Smooth muscle cell of the brain vasculature (primary cell): ENCODE measurements at regions not wholly inside any gene's neighbourhood (a gene's known extent, or its start where the extent isn't known, plus 50 kb on each side); places are given as distances from the start of the nearest gene placed in this dataset.

Experiments used
- DNase-seq: peaks from one replicate; pipeline ENCODE4 v3.0.0-alpha.2; 2012; ENCODE audit warnings: low read depth, low spot score

DNA sequence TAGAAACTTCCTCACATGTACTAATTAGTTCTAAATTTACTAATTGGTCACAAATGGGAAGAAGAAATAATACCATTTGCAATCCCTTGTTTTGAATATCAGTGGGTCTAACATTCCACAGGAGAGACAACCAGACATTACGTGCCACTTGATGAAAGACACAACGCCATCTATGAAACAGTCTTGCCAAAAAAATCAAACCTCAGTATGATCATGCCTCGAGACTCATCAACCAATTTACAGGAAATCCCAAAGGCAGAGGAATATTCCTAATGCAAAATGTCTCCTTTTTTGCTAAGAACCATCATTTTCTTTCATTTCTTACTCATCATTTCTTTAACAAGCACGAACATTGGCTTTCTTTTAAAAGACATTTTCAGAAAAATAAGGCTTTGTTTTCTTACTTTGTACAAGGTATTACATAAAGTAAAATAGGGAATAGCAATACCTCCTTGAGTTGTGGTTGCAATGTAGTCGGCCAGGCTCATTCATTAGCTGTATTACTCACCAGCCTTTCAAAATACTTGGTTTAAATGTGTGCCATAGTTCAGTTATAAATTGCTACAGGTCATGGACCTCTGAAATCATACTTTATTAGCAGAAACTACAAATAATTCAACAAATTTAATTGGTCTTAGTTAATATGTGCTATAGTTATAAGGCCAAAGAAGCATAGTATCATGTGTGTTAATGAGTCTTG, 436.2 kb upstream of the FLRT2 start:
- DNase-seq, result no peak

DNA sequence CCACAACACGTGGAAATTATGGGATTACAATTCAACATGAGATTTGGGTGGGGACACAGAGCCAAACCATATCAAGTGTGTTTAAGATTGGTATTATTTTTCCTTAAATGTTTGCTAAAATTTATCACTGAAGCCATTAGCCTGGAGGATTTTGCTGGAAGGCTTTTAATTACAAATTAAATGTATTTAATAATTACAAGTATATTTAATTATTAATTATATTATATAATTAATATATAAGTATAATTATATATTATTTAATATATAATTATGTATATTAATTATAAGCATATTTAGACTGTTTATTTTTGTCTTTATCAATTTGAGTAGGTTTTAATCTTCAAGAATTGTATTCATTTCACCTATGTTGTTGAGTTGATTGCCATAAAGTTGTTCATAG, 427.4 kb upstream of the FLRT2 start:
- no peak for DNase-seq

DNA sequence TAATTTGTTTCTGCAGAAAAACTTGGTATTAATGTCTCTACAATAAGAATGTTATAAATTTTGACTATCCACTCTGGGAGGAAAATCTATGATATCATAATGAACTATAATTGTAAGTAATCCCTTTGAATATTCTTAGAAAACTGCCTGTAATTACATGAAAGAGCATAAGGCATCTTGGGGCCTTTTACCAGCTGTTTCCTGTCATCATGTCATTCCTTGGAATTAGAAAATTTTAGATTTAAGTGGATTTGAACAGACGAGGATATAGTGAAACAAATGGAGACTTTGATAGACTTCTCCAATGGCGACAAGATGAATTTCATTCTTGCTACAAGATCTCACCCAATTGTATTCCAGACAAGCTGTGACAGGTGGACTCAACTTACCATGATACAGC, 423.4 kb upstream of the FLRT2 start:
- no peak for DNase-seq

DNA sequence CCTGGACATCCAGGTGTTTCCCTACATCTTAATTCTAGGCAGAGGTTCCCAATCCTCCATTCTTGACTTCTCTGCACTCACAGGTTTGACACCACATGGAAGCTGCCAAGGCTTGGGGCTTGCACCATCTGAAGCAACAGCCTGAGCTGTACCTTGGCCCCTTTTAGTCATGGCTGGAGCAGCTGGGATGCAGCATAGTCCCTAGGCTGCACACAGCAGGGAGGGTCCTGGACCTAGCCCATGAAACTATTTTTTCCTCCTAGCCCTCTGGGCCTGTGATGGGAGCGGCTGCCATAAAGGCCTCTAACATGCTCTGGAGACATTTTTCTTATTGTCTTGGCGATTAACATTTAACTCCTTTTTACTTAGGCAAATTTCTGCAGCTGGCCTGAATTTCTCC, 417.2 kb upstream of the FLRT2 start:
- DNase-seq, result no peak

DNA sequence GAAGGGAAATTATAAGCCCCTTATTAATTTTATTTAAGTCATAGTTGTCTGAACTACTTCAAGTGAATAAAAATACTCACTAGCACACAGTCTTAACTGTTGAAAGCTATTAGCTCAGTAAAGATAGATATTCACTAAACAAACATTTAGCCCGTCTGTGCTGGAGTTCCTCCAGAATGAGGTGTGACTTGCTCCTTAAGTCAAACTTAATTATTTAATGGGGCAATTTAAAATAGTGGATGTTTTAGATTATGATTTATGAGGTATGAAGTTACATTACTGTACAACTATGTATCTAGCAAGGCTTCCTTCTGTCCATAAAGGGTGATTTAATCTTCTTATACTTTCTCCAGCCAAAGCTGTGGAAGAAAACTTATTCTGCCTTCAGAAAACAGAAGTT, 414.0 kb upstream of the FLRT2 start:
- DNase-seq, result no peak

DNA sequence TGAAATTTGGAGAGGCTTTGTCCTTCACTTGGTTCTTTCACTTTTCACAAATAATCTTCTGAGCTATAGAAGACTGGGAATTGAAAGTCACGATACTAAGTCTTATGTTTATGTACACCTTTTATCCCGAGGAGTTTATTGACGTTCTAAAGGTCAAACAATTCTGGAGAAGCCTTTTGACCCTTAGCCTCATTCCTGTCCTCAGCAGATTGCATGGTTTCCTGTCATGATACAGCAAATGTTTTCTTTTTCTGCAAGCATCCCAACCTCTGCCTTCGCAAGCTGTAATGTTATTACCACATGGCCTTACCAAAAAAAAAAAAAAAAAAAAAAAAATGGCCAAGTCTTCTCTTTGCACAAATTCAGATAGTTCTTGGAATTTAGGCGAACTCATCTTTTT, 411.7 kb upstream of the FLRT2 start:
- DNase-seq, result no peak

DNA sequence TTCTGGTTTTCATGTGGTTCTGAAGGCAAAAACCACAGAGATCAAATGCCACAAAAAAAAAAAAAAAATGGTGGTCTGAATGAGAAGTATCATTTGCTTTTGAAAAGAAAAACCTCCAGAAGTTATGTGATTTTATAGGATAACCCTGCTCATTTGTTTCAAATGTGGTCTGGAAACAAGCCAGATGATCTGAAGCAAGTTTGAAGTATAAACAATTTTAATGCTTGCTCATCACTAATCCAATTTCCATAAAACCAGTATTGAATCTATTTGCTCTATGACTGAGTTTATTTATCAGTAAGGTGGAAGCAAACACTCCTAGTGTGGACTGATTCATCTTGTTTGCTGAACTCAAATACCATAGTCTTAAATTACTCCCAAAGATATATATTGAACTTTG, 407.3 kb upstream of the FLRT2 start:
- DNase-seq, result peak; percentile 76

DNA sequence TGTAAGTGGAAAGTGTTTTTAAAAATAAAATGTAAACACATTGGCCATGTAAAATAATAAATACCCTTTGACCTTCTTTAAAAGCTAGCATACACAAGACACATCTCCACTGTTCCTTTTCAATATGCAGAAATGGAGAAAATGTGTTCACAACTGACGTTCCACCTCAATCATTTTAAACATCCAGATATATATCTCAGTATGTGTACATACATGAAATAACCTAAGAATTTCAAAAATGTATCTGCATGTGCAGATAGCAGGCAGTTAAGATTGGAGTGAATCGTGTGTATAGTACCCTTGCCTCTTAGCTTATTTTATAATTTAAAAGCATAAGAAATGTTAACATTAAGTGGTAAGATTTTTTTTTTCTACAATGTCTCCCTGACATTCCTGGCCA, 406.2 kb upstream of the FLRT2 start:
- no peak for DNase-seq

DNA sequence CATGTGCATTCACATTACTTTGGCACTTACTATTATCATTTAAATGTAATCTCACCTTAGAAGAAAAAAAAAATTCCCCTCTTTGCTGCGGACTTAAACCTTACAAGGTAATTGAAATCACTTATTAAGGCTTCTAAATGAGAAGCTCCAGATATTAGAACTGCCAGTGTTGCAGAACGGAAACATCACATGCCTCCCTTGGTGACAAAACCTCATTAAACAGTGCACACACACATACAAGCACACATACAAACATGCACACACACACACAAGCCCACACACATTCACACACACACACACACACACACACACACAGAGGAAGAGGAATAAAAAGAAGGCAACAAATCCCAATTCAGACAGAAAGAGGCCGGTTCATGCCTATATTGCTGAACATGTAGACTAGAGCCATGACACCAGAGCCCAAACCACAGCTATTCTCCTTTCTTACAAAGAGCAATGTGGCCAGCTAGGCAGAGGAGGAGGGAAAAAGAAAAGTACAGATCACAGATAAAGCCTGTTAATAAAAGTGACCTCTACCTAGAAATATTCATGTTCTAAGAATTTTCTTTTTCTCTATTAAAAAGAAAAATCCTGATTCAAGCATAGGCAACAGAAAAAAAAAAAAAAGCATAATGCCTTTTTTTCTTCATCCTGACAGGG, 405.2 kb upstream of the FLRT2 start:
- DNase-seq, result no peak

DNA sequence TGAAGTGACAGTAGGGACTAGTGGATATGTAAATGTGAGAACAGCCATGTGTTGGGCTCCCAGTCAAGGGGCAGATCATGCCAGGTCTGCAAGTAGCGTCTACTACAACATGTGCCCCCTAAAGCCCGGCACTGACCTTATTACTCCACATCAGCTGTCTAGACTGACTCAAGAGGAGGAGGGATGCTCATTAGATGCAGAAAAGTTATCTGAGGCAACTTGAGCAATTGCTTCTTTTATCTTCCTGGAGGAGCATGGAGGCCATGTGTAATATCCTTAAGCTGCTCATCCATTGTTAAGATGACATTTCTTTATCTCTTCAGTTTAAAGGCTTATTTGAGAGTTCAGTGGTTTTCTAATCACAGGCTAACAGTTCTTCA, 404.7 kb upstream of the FLRT2 start:
- no peak for DNase-seq

DNA sequence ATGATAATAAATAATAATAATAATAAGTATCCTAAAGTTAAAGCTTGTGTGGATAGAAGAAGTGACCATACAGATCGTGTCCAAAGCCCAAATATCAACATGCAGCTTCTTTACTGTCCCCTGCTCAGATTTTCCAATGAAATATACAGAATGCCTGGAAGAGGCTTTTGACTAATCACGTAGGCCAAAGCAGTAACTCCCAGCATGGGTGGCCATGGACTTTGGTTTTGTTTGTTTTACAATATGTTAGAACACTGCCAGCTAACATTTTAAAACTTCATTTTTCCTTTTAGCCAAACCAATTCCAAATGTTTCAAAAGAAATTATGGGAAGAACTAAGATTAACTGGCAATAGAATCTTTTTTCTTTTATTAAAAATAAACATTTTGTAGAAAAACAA, 400.0 kb upstream of the FLRT2 start:
- no peak for DNase-seq

DNA sequence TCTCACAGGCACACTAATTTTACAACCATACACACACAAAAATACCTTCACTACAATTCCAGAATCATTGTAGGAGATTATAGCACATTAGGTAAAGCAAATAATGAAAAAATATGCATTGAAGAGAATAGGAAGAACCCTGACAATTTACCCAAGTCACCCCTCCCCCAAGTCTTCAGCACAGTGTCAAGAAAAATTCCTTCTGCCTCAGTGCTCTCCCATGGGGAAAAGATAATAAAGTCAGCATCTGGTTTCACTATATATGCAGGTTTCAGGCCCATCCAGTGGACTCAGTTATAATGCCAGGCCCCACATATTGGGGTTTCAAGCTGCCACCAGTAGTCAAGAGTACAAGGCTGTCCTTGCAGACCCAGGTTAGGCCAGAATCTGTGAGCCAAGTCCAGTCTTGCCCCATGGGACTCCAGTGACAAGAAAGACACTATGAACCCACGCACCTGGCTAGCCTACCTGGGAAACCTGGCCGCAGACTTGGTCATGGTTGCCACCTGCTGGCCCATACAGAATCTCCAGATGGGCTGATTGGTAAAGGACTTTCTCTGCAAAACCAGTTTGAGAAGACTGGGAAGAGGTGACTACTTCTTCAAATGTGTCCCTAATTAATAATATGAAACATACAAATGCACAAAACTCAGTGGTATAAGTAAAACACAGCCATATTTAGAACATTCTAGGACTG, 398.6 kb upstream of the FLRT2 start:
- DNase-seq, result no peak

DNA sequence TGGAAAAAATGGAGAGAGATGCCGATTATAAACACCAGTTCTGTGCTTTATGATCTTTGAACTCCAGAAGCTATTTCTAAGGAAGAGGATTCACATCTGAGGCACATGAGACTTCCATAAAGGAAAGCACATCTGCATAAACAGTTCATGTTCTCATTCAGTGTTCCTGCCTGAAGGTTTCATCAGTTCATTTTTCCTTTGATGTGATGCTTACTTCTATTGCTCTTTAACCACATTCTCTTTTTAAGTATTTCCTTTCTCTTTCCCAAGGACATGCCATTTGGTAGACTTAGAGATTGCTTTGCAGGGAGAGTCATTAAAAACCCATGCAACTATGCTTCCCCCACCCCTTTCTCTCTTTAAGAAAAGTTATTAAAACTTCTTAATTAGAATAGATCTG, 387.0 kb upstream of the FLRT2 start:
- no peak for DNase-seq

DNA sequence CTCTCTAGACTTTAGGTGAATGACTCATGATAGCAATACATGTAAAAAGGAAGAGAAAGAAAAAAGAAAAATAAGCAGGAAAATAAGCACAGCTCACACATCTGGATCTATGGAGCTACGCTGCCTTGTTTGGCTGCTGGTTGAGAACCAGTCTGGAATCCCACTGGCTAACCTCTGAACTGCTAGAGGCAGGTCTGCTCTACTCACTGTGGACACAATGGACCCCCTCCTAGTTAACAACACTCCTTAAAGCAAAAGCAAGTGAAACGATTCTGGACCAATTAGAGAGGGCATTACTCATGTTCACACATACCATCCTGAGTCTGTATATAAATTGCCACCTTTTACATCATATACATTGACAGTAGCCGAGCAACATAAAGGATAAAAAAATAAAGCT, 383.2 kb upstream of the FLRT2 start:
- no peak for DNase-seq

DNA sequence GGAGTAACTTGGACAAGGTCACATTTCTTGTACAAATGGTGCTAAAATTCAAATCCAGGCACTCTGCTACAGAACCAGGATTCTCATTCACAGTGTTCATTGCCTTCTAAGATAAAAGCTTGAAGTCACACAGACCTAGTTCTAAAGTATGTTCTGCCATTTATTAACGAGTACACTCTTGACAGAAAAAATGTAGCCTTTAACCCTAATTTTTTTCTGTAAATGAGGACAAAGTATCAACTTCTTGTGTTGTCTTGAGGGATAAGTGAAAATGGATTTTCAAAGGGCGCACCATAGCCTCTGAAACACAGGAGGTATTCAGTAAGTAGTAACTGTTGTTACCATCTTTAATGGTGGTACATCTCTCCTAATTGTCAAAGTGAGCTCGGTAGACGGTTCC, 379.8 kb upstream of the FLRT2 start:
- no peak for DNase-seq

DNA sequence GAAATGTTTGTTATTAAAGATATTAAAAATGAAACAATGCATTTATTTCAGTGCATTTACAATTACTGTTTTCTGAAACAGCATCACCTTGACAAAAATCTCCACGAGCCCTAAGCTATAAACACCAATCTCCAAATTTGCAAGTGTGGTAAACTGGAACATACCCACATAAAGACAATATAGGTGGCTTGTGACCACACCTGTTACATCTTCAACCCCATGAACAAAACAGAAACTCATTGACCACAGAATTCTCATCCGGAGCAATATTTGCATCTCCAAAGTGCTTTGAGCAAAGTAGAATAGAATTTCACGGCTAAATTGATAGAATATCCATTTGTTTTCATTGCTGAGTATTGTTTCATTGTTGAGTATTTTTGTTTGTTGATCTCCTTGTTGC, 375.2 kb upstream of the FLRT2 start:
- DNase-seq, result no peak

DNA sequence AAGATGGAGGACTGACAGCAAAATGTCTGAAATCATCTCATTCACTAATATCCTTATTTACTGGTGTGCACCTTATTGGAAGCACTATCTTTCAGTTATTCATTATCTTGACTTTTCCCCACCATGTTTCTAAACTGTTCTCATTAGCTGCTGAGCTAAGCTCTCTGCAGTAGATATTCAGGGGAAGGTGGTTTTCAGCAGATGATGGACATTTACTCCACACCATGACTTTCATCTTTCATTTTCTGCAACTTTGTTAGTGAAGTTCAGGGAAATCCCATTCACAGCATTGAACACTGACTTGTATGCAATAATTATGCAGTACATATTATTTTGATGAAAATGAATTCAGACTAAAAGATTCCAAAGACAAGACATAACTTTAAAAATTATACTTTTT, 373.6 kb upstream of the FLRT2 start:
- DNase-seq, result no peak

DNA sequence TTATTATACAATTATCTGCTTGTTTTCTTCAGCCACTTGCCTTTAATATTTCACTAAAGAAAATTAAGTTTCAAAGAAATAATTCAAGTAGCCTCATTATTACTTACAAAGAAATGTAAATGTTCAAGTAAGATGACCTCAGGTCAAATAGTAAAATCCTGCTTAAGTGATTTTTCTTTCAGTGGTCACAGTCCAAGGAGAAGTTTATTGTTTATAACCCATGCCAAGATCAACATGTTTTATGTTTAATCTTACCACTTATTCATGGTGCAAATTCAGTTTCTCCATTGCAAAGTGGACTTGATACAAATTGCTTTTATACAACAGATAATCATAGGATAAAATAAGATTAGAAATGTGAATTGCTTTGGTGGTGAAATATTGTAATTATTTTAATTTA, 370.2 kb upstream of the FLRT2 start:
- DNase-seq, result no peak

DNA sequence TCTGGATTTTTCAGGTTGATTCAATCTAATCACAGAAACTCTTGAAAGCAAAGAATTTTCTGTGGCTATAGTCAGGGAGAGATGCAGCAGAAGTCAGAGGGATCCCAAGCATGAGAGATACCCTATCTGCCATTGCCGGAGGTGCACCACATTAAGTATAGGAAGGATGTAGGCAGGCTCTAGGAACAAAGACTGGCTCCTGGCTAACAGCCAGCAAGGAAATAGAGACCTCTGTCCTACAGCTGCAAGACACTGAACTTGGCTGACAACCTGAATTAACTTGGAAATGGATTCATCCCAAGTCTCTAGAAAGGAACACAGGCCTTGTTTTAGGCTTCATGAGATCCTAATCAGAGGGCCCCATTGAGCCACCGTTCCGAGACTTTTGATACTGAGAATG, 364.9 kb upstream of the FLRT2 start:
- no peak for DNase-seq

DNA sequence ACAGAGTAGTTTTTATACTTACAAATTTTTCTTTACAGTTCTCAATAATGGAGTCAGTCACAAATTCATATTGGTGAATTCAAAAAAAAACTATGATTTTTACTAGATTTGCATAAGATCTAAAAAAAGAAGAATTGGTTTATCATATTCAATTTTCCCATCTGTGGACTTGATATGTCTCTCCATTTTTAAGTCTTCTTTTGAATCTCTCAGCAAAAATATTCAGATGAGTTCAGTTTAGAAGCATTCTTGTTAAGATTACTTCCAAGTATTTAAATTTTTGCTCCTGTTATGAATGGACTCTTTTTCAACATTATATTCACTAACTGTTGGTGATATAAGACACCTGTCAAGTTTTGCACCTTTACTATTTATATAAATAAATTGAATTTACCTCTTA, 360.6 kb upstream of the FLRT2 start:
- DNase-seq, result no peak

DNA sequence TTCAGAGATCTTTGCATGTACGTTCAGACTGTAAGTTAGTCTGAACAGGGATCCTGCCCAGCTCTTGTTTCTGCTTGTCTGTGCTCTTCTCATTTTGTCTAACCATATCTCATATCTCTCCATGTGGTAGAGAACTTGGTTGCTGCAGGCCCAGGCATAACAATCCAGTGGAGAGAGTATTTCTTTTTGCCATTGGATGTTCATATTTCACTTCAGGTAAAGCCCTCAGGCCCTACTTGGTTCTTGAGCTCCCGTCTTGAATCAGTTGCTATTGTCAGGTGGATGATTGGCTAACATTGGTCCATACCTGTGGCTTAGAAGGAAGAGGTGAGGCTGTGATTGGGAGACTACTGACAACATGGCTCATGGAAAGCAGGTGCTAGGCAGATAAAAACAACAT, 357.7 kb upstream of the FLRT2 start:
- DNase-seq, result no peak

DNA sequence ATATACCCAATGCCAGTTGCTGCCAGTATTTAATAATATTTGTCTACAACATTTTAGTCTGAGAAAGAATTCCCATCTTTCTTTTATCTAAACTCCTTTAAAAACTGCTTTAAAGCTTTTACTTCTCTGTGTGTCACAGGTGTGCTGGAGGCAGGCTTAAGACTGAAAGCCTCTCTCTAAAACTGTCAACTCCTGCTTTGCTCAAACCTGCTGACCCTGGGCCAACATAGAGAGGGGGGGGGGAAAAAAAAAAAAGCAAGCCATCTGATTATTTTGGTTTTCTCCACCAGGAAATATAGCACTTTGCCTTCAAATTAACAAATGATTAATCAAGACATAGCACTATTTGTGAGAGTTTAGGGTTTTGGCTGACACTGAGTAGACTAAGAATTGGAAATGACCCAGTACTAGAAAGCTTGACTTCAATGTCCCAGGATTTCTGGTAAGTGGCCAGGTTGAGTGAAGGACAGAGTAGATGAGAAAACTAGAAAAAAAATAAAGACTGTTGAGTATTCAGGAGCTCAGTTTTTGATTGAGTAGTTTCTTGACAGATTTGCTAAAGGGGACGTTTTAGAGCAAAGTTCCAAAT, 357.0 kb upstream of the FLRT2 start:
- DNase-seq, result no peak

DNA sequence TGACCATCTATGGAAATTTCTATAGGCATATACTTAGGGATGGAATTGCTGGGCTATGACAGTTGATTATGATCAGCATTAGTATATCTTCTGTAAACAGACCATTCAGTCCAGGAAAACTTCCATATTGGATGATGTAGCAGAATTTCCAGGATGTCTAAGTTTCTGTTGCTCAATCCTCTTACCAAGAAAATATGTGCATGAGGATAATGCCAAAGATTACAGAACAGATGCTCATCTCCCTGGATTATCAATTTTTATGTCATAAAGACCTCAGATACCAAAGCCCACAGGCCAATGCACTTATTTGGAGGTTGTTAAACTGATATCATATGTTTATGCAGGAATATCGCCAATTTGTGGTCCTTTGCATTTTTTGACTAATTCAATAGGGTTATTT, 354.4 kb upstream of the FLRT2 start:
- DNase-seq, result no peak
